ENCODE measurements at regions not wholly inside any gene's neighbourhood (a gene's known extent, or its start where the extent isn't known, plus 50 kb on each side); places are given as distances from the start of the nearest gene placed in this dataset.

DNA sequence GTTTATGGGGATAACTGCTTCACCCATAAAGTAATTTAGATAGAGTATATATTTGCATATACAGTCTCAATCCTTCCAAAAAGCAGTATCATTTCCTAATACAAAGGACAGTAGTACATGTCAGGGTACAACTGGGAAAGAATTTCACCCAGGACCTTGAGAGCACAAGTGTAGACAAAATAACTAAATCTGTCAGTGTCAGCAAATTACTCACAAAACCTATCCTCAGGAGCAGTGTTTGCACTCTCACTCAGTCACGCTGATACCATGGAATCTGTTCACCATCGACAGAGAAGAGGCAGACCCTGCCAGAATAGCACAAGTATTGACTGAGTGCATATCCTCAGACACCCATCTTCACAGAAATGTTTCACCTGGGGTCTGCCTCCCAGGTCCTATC lies 554.7 kb upstream of the PHF14 start:
- no peak overlapping the region for H3K27ac ChIP-seq
- DNase-seq: no peak
- WGBS, 2 donors: 90 to 100% methylated on average over 2 of the region's 2 CpGs
- no peak overlapping the region for H3K4me3 ChIP-seq
- no peaks in the 10 kb centered on the region for H3K27me3 ChIP-seq
- intact Hi-C loops (cut with DNase I; ENCODE audit: low total_unique reads): no loop called here
- no peaks in the 10 kb centered on the region for H3K9me3 ChIP-seq
- TF ChIP-seq, protein P1, sequence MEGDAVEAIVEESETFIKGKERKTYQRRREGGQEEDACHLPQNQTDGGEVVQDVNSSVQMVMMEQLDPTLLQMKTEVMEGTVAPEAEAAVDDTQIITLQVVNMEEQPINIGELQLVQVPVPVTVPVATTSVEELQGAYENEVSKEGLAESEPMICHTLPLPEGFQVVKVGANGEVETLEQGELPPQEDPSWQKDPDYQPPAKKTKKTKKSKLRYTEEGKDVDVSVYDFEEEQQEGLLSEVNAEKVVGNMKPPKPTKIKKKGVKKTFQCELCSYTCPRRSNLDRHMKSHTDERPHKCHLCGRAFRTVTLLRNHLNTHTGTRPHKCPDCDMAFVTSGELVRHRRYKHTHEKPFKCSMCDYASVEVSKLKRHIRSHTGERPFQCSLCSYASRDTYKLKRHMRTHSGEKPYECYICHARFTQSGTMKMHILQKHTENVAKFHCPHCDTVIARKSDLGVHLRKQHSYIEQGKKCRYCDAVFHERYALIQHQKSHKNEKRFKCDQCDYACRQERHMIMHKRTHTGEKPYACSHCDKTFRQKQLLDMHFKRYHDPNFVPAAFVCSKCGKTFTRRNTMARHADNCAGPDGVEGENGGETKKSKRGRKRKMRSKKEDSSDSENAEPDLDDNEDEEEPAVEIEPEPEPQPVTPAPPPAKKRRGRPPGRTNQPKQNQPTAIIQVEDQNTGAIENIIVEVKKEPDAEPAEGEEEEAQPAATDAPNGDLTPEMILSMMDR (IDR thresholded peaks at IDR 0.05): no peak
- TF ChIP-seq POLR2A (IDR thresholded peaks at IDR 0.05): no peak
- no peaks in the 10 kb centered on the region for H3K36me3 ChIP-seq (ENCODE audit: low read depth, missing control alignments)
- peaks cover 3% of the 10 kb centered on the region for H3K4me1 ChIP-seq

DNA sequence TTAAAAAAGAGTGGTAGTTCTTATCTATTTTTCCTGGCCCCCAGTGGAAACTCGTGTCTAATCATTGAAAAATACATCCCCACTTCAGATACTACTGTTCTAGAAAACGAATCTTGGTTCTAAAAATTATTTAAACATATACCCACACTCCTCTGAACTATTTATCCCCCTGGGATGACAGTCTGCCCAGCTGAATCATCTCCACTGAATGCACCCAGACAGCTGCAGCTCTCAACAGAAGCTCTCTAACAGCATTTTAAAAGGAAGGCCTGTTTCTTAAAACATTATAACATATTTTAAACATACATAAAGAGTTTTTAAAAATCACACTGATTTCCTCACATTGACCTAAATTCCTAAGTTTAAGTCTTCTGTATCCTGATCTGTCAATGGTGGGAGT lies 544.6 kb upstream of the PHF14 start:
- DNase-seq: no peak
- H3K4me1 ChIP-seq: no peaks in the 10 kb centered on the region
- no peak overlapping the region for H3K4me3 ChIP-seq
- 30 to 39% methylated on average over 2 of the region's 2 CpGs for WGBS, 2 donors
- no peaks in the 10 kb centered on the region for H3K9me3 ChIP-seq
- H3K36me3 ChIP-seq (ENCODE audit: low read depth, missing control alignments): no peaks in the 10 kb centered on the region
- no peaks in the 10 kb centered on the region for H3K27me3 ChIP-seq
- intact Hi-C loops (cut with DNase I; ENCODE audit: low total_unique reads): no loop called here
- TF ChIP-seq, protein P1 (IDR thresholded peaks at IDR 0.05): no peak
- no peak for TF ChIP-seq POLR2A (IDR thresholded peaks at IDR 0.05)
- no peak overlapping the region for H3K27ac ChIP-seq

DNA sequence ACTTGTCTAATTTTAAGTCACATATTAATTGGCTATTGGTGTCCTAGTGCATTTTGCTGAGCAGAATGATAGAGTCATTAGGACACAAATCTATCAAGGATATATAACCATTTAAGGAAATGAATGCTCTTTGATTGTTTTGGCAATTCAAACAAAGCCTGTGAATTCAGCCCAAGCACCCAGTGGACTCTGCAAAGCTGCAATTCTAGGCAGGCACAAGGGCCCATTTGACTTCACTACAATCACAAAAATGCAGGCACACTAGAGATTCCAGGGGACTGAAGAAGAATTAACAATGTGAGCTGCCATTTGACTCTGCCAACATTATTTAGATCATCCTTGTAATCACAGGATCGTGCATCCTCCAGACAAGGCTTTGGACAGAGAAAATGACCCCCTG lies 544.2 kb upstream of the PHF14 start:
- Histone ChIP-seq H3K4me1 (no peaks in the 10 kb centered on the region), H3K4me3 (no peak overlapping the region), H3K9me3 (no peaks in the 10 kb centered on the region), H3K36me3 (ENCODE audit: low read depth, missing control alignments) (no peaks in the 10 kb centered on the region), H3K27me3 (no peaks in the 10 kb centered on the region), H3K27ac (no peak overlapping the region)
- WGBS, 2 donors: 35 to 38% methylated on average over 1 of the region's 1 CpG
- intact Hi-C loops (cut with DNase I; ENCODE audit: low total_unique reads): no loop called here
- no peak for DNase-seq
- TF ChIP-seq, protein P1 (IDR thresholded peaks at IDR 0.05): no peak
- no peak for TF ChIP-seq POLR2A (IDR thresholded peaks at IDR 0.05)

DNA sequence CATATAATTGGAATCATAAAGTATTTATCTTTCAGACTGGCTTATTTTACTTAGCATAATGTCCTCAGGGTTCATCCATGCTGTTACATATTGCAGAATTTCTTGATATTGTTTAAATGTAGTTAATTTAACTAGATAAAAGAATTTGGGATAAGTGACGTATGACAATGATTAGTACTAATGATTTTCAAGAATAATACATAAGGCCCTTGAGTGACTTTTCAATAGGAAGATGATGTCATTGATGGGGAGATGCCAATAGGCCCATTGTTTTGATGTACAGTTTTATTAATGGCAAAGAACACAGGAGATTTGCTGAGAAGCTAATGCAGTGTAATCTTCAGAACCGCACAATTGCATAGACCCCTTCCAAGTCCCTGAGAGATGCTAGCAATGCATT lies 537.4 kb upstream of the PHF14 start:
- WGBS, 2 donors: 90 to 97% methylated on average over 2 of the region's 2 CpGs
- no peak overlapping the region for H3K4me3 ChIP-seq
- H3K36me3 ChIP-seq (ENCODE audit: low read depth, missing control alignments): no peaks in the 10 kb centered on the region
- no peaks in the 10 kb centered on the region for H3K4me1 ChIP-seq
- intact Hi-C loops (cut with DNase I; ENCODE audit: low total_unique reads): no loop called here
- H3K27ac ChIP-seq: no peak overlapping the region
- no peaks in the 10 kb centered on the region for H3K27me3 ChIP-seq
- no peak for DNase-seq
- TF ChIP-seq, protein P1 (IDR thresholded peaks at IDR 0.05): no peak
- TF ChIP-seq POLR2A (IDR thresholded peaks at IDR 0.05): no peak
- no peaks in the 10 kb centered on the region for H3K9me3 ChIP-seq

DNA sequence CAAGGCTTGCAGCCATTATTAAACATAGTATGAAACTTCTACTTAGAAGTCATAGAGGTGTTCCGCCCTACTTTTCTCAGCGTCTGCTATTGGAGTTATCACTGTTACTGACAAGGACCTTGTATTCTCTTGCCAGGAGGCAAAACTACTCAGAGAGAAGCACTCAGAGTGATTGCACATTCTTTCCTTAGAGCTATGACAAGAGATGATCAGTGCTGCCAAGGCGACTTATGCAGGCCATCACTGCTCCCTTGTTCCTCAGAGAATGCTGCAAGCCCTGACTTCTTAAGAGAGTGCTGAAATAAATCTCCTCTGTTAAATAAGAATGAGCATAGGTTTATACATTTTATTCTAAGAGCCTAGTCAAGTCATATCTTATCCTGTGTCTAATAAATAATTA lies 534.6 kb upstream of the PHF14 start:
- DNase-seq: no peak
- intact Hi-C loops (cut with DNase I; ENCODE audit: low total_unique reads): no loop called here
- no peaks in the 10 kb centered on the region for H3K9me3 ChIP-seq
- no peak overlapping the region for H3K27ac ChIP-seq
- H3K4me1 ChIP-seq: no peaks in the 10 kb centered on the region
- no peaks in the 10 kb centered on the region for H3K27me3 ChIP-seq
- 60 to 67% methylated on average over 3 of the region's 3 CpGs for WGBS, 2 donors
- H3K36me3 ChIP-seq (ENCODE audit: low read depth, missing control alignments): no peaks in the 10 kb centered on the region
- H3K4me3 ChIP-seq: no peak overlapping the region
- no peak for TF ChIP-seq POLR2A (IDR thresholded peaks at IDR 0.05)
- TF ChIP-seq, protein P1 (IDR thresholded peaks at IDR 0.05): no peak

Measured in testis (tissue), 2 donors.